HG03159 (cell line): ENCODE measurements at regions not wholly inside any gene's neighbourhood (a gene's known extent, or its start where the extent isn't known, plus 50 kb on each side); places are given as distances from the start of the nearest gene placed in this dataset.

ENCODE experiments used
- ATAC-seq: cut with Tn5 transposase; IDR thresholded peaks from one replicate; pipeline ENCODE4 v1.9.1; 2021; ENCODE audit warnings: mild to moderate bottlenecking, moderate library complexity; ENCODE audit not compliant: unreplicated experiment

DNA sequence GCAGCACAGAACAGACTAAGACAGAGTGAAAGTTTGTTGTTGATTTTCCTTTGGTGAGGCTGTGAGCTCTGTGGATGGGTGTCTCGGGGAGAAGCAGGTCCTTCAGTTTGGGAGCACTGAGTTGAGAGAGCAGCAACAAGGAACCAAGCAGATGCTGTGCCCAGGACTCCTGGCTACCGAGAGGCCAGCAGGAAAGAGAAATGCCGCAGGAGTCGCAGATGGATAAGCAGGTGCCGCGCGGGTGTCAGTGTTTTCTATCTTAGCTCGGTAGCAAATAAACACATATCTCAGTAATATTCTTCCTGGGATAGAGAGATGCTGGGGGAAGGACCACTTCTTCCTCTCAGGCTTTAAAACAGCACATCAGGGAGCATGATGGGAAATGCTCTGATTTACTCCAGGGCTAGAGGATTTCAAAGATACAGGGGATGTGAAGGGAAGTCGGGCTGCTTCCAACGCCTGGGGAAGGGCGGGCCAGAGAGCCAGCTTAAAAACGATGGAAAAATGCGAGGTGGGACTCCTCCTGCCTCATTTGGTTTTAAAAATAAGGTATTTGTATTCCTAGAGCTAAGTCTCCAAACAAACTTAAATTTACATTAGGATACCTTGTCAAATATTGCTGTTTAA, 470.7 kb upstream of the B3GAT1 start:
- no peak for ATAC-seq

- ATAC-seq: no peak
Measured at GRCh38 chr11:134882141-134882540, 470.1 kb upstream of the B3GAT1 start.

GRCh38 chr11:134880788-134881187, 468.7 kb upstream of the B3GAT1 start:
- no peak for ATAC-seq

GRCh38 chr11:134879931-134880330, 467.9 kb upstream of the B3GAT1 start:
- ATAC-seq: no peak

DNA sequence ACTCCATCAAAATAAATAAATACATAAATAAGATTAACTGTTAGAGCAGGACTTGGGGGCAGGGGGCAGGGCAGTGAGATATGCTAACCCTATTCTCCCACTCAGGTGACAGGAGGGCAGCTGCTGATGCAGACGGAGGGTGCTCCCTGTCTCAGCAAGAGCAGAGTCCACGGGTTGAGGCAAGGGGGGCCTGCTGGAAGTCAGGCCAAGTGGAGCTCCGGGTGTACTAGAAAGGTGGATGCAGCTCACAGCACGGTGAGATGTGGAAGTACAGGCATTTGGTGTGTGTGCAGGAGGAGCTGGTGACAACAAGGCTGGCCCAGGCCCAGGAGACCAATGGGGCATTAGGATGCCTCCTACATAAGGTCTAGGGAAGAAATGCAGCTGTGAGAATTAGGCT, 467.3 kb upstream of the B3GAT1 start:
- ATAC-seq: no peak

DNA sequence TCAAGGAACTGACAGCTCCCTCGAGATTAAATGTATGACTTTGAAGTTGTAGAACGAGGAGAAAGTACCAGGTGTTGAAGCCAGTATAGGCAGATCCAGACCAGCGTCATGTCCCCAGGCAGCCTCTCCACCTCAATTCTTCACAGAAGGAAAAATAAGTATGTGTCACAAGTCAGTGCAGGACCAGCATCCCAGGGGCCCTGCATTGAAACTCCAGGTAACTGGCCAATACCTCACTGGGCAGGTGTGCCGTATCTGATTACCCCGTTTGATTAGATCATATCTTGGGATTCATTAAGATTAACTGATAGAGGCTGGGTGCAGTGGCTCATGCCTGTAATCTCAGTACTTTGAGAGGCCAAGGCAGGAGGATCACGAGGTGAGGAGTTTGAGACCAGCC, 466.7 kb upstream of the B3GAT1 start:
- no peak for ATAC-seq

DNA sequence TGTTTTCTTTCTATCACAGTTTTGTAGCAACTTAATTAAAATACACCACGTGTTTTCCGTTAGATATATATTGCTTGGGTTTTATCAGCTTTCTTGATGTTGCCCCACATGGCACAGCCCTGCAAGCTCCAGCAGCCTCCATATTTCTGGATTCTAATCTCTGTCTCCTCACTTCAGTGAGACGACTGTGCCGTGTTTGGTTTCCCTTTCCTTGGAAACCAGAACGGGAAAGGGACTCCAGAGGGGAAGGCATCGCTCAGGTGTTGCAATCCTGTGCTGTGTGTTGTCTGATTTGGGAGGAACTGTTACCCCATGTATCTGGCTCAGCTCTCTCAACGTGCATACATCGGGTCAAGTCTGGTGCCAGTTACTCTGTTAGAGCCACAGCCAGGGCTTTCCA, 464.2 kb upstream of the B3GAT1 start:
- no peak for ATAC-seq

DNA sequence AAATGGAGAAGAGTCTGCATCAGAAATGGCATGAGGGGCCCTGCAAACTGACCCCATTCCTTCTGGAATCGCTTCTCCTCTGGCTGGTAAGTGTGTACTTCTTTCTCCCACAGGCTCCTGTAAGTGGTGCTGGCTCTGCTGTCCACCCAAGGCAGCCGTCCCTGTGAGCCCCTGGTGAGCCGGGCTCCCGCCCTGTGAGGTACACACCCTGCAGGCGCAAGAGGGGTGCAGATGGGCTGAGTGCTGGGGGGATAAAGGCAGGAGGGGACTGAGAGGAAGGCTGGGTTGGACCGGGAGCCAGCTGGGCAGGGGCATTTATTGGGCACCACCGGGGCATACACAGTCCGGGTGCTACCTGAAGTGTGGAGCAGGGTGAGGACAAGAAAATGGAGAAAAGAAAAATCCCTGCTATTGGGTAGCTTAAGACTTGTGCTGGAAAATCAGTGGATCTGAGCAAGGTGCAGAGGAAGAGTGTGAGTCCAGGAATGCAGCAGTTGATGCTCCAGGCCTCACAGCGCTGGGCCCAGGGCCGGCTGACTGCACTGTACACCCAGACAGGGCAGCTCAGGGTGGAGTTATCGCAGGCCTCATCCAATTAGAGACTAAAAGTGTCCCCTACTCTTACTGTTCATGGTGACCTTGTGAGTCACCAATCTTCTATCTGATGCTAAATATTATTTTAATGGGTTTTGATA, 455.1 kb upstream of the B3GAT1 start:
- ATAC-seq: no peak

GRCh38 chr11:134866215-134866614, 454.2 kb upstream of the B3GAT1 start:
- no peak for ATAC-seq

DNA sequence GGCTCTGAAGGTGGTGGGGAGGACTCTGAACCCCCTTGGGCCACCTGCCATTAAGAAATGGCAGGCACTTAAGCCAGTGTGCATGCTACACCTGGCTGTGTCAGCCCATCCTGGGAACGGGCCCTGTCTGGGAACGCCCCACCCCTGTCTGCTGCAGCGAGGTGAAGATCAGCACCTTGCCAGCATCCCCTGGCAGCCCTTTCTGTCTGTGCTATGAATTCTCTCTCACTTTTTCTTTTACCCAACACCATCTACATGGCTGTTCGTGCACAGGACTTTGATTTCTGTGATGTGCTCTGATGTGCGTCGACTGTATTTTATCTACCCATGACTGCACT, 452.9 kb upstream of the B3GAT1 start:
- no peak for ATAC-seq

DNA sequence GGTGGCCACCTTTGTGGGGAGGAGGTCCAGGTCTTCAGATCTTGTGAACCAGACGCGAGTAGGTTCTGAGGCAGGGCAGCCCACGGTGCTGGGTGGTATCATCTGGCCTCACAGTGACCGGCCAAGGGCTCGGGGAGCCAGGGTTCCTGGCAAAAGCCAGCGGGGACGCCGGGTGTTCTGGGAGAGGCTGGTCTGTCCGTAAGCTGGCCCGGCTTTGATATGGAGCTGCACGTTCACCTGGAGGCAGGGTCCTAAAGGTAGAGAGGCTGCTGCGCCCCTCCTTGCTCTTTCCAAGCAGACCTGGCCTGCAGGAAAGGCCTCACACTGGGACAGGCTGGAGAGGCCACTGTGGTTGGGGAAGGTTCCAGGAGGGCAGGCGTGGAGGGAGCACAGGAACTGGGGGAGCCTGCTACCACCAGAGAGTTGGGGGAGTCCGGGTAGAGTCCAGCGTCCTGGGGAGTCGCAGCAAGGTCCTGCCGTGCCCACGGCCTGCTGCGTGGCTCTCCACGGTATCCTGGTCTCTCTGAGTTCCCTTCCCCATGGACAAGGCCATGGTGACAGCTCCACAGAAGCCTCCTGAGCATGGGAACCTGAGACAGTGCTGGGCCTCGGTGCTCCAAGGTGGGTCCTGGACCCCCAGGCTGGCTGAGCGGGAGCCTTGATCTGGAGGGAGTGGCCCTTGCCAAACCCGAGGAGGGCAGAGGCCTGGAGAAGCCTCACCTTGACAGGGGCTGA, 452.4 kb upstream of the B3GAT1 start:
- no peak for ATAC-seq

- ATAC-seq: no peak
Measured at GRCh38 chr11:134863294-134863693, 451.3 kb upstream of the B3GAT1 start.

- no peak for ATAC-seq
Measured at GRCh38 chr11:134862587-134863195, 450.6 kb upstream of the B3GAT1 start.

DNA sequence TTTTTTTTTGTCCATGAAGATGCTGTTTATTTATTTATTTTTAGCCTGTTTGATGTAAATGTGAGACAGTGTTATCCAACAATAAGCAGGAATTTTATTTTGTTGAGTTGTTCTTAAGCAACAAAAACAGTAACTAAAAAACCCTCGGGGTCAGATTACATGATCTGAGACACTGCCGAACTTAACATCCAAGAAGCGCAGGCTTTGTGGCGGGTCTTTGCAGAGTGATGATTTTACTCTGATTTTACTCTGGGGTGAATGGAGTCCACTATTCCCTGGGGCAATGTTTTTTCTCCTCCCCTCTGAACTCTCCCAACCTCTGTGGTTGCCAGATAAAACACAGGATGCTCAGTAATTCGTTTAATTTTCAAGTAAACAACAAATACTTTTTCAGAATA, 450.1 kb upstream of the B3GAT1 start:
- ATAC-seq: no peak

DNA sequence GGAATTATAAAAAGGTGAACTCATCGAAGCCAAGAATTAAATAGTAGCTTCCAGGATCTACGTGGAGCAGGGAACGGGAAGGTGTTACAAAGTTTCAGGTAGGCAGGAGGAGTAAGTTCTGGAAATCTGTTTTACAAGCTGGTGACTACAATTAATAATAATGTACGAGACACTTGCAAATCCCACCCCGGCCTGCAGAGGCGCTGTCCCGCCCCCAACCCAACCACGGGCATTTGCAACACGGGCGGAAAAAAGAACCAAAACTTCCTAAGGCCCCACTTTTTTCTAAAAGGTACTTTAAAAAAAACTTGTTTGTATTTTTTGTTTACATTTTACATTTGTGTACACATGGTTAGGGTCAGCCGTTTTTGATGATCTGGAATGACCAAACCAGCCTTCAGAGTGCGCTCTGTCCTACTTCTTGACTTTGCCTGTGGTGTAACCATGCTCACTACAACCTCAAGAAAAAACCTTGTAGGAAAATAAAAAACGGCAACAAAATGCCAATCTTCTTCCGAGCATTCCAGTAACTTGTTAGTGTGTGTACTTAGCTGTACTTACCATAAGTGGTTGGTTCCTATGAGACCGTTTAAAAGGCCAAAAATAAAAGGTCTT, 449.6 kb upstream of the B3GAT1 start:
- no peak for ATAC-seq

GRCh38 chr11:134858783-134859480, 446.9 kb upstream of the B3GAT1 start:
- no peak for ATAC-seq

GRCh38 chr11:134857035-134857434, 445.0 kb upstream of the B3GAT1 start:
- no peak for ATAC-seq

DNA sequence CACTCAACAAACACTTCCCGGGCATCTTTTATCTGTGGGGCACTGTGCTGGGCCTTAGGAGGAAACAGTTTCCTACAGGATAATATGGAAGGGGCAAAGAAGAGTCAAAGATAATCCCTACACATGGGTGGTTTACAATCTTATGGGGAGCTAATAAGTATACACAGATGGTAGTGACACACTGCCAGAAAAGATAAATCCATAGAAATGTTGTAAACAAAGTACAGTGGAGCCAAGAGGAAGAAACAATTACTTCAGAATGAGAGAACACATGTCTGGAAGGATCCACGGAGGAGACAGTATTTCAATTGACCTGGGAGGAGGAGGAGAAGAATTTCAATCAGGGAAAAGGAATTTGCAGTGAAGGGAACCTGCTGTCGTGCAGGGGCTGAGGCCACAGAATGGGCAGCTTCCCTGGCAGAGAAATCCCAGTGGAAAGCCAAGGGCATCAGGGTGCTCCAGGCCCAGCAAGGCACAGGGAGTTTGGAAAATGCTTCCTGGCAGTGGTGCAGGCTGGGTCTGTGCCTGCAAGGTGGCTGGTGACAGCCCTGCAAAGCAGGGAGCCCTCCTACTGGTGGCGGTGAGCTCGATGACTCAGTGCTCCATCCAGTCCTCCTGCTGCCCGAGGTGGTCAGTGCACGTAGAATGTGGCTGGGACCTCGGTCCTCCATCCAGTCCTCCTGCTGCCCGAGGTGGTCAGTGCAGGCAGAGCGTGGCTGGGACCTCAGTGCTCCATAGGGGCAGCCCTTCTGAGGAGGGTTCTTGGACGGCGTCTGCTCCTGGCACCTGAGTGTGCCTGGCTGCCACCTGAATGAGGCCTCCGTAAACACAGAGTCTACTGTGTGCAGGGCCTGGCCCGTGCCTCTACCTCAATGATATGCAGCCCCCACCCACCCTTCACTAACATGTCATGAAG, 444.3 kb upstream of the B3GAT1 start:
- no peak for ATAC-seq

GRCh38 chr11:134853992-134854991, 442.2 kb upstream of the B3GAT1 start:
- ATAC-seq: no peak
